Neuronal stem cell (in vitro differentiated cells): ENCODE measurements at regions not wholly inside any gene's neighbourhood (a gene's known extent, or its start where the extent isn't known, plus 50 kb on each side); places are given as distances from the start of the nearest gene placed in this dataset.

ENCODE experiments used
- DNase-seq: peaks from one replicate; pipeline ENCODE4 v3.0.0-alpha.2; 2013; ENCODE audit warnings: low spot score
- H2AFZ ChIP-seq: one replicate; pipeline ENCODE4 v1.6.1; 2013; ENCODE audit warnings: mild to moderate bottlenecking, low read length, inconsistent platforms
- H2AK5ac ChIP-seq: 2 replicates; pipeline ENCODE4 v1.6.1; 2013; ENCODE audit warnings: low read depth, mild to moderate bottlenecking, inconsistent platforms, low read length, moderate library complexity, mixed read lengths
- H2BK120ac ChIP-seq: 2 replicates; pipeline ENCODE4 v1.6.1; 2013; ENCODE audit warnings: low read depth, mild to moderate bottlenecking, inconsistent platforms, low read length, moderate library complexity, mixed read lengths
- H2BK12ac ChIP-seq: one replicate; pipeline ENCODE4 v1.6.1; 2013; ENCODE audit warnings: low read length, inconsistent platforms
- H2BK15ac ChIP-seq: 2 replicates; pipeline ENCODE4 v1.6.1; 2013; ENCODE audit warnings: mild to moderate bottlenecking, low read length, inconsistent platforms, mixed read lengths
- H2BK5ac ChIP-seq: one replicate; pipeline ENCODE4 v1.6.1; 2013; ENCODE audit warnings: inconsistent platforms, mild to moderate bottlenecking, low read length, moderate library complexity
- H3K14ac ChIP-seq: one replicate; pipeline ENCODE4 v1.6.1; 2013; ENCODE audit warnings: low read length, inconsistent platforms
- H3K18ac ChIP-seq: 2 replicates; pipeline ENCODE4 v1.6.1; 2013; ENCODE audit warnings: low read length, inconsistent platforms
- H3K23ac ChIP-seq: 2 replicates; pipeline ENCODE4 v1.6.1; 2013; ENCODE audit warnings: low read depth, mild to moderate bottlenecking, mixed read lengths, low read length, inconsistent platforms; ENCODE audit not compliant: poor library complexity
- H3K27ac ChIP-seq: replicated peaks from 3 replicates; pipeline ENCODE4 v1.5.1; 2013; ENCODE audit warnings: low read length, inconsistent platforms
- H3K27me3 ChIP-seq, 3 experiments: 2 replicates each; pipeline ENCODE4 v1.6.1; 2013; ENCODE audit warnings: low read length in 3 of 3, mild to moderate bottlenecking in 2 of 3, inconsistent platforms in 1 of 3, low read depth in 1 of 3, mixed read lengths in 1 of 3, moderate library complexity in 1 of 3; ENCODE audit not compliant: control insufficient read depth in 3 of 3, insufficient read depth in 3 of 3
- H3K36me3 ChIP-seq, 2 donors: replicated peaks in 1 of 2; 2 replicates each; pipeline ENCODE4 v1.6.1; 2013; ENCODE audit warnings: low read length in 2 of 2; ENCODE audit not compliant: control insufficient read depth in 2 of 2, insufficient read depth in 2 of 2
- H3K4ac ChIP-seq: 2 replicates; pipeline ENCODE4 v1.6.1; 2013; ENCODE audit warnings: inconsistent platforms, mild to moderate bottlenecking, low read length, moderate library complexity
- H3K4me1 ChIP-seq, 2 donors: 1 replicate in 1 of 2; 2 replicates in 1 of 2; pipeline ENCODE4 v1.6.1; 2013; ENCODE audit warnings: low read length in 2 of 2, low read depth in 1 of 2; ENCODE audit not compliant: control insufficient read depth in 2 of 2, insufficient read depth in 1 of 2
- H3K4me2 ChIP-seq: one replicate; pipeline ENCODE4 v1.6.1; 2013; ENCODE audit warnings: mild to moderate bottlenecking, low read length, inconsistent platforms; ENCODE audit not compliant: insufficient read depth, poor library complexity, severe bottlenecking
- H3K4me3 ChIP-seq, 2 donors: 2 replicates each; pipeline ENCODE4 v1.5.1; 2013; ENCODE audit warnings: low read length in 2 of 2, mild to moderate bottlenecking in 2 of 2, inconsistent platforms in 1 of 2, moderate library complexity in 1 of 2
- H3K79me1 ChIP-seq: one replicate; pipeline ENCODE4 v1.6.1; 2013; ENCODE audit warnings: low read depth, mild to moderate bottlenecking, inconsistent platforms, low read length, moderate library complexity
- H3K9ac ChIP-seq: one replicate; pipeline ENCODE4 v1.6.1; 2013; ENCODE audit warnings: mild to moderate bottlenecking, low read depth, low read length, inconsistent platforms; ENCODE audit not compliant: poor library complexity
- H3K9me3 ChIP-seq, 2 donors: replicated peaks in 1 of 2; 2 replicates each; pipeline versions ENCODE3 to v1.6.1; 2013; ENCODE audit warnings: low read length in 2 of 2, mild to moderate bottlenecking in 2 of 2, inconsistent platforms in 1 of 2, low read depth in 1 of 2, mixed read lengths in 1 of 2, moderate library complexity in 1 of 2; ENCODE audit not compliant: control insufficient read depth in 2 of 2, insufficient read depth in 1 of 2
- H4K8ac ChIP-seq: one replicate; pipeline ENCODE4 v1.6.1; 2013; ENCODE audit warnings: low read depth, mild to moderate bottlenecking, inconsistent platforms, low read length, moderate library complexity
- H4K91ac ChIP-seq: one replicate; pipeline ENCODE4 v1.6.1; 2013; ENCODE audit warnings: low read length, low read depth, mild to moderate bottlenecking, inconsistent platforms; ENCODE audit not compliant: poor library complexity
- WGBS, 2 donors: extraction: QIAGEN DNeasy Blood & Tissue Kit; methylation state at CpG; one replicate each; pipeline ENCODE4 v1.1.7; 2013; ENCODE audit warnings: missing lambda C conversion rate in 2 of 2, mixed read lengths in 1 of 2; ENCODE audit not compliant: insufficient read length in 2 of 2, insufficient replicate concordance in 1 of 2; ENCODE audit errors: extremely low coverage in 2 of 2; 5-methylcytosine and 5-hydroxymethylcytosine counted together

- Histone ChIP-seq H2AFZ (no peak overlapping the region), H3K79me1 (no peaks in the 10 kb centered on the region), H2BK5ac (no peak overlapping the region), H3K18ac (no peak overlapping the region), H3K4me3 (no peak overlapping the region), H3K4me1 (peaks cover 0 to 3% of the 10 kb centered on the region in 2 donors), H2AK5ac (no peak overlapping the region), H2BK15ac (no peak overlapping the region), H3K14ac (no peak overlapping the region), H3K4ac (no peak overlapping the region), H3K23ac (no peak overlapping the region), H3K4me2 (no peak overlapping the region), H3K36me3 (no peaks in the 10 kb centered on the region), H3K9ac (no peak overlapping the region), H2BK12ac (no peak overlapping the region), H3K9me3 (peaks cover 0 to 3% of the 10 kb centered on the region in 2 donors), H3K27me3 (peaks cover 0 to 3% (median 0%) of the 10 kb centered on the region in 3 experiments), H3K27ac (no peak overlapping the region), H2BK120ac (no peak overlapping the region), H4K8ac (no peak overlapping the region), H4K91ac (no peak overlapping the region)
- no peak for DNase-seq
- WGBS, 2 donors = no CpG with 5 or more reads among the region's 7 CpGs
Measured at GRCh38 chr10:130438861-130439260, 302.7 kb downstream of the GLRX3 start.

- H4K91ac ChIP-seq = no peak overlapping the region
- no peak overlapping the region for H3K14ac ChIP-seq
- H2BK15ac ChIP-seq = no peak overlapping the region
- WGBS, 2 donors = no CpG with 5 or more reads among the region's 6 CpGs
- no peak for DNase-seq
- H3K79me1 ChIP-seq = no peaks in the 10 kb centered on the region
- H2BK5ac ChIP-seq = no peak overlapping the region
- no peak overlapping the region for H3K4ac ChIP-seq
- H2BK12ac ChIP-seq = no peak overlapping the region
- H2AFZ ChIP-seq = no peak overlapping the region
- no peak overlapping the region for H3K9ac ChIP-seq
- no peak overlapping the region for H2BK120ac ChIP-seq
- H2AK5ac ChIP-seq = no peak overlapping the region
- H3K27ac ChIP-seq = no peak overlapping the region
- H3K4me1 ChIP-seq = peaks cover 0 to 3% of the 10 kb centered on the region in 2 donors
- H4K8ac ChIP-seq = no peak overlapping the region
- H3K4me2 ChIP-seq = no peak overlapping the region
- H3K27me3 ChIP-seq = peaks cover 0 to 3% (median 0%) of the 10 kb centered on the region in 3 experiments
- peaks cover 0 to 3% of the 10 kb centered on the region in 2 donors for H3K9me3 ChIP-seq
- peak overlapping the region; percentile 30 for H3K18ac ChIP-seq
- no peak overlapping the region for H3K4me3 ChIP-seq
- peak overlapping the region; percentile 66 for H3K23ac ChIP-seq
- no peaks in the 10 kb centered on the region for H3K36me3 ChIP-seq
Measured at GRCh38 chr10:130439766-130440165, 303.6 kb downstream of the GLRX3 start.

DNA sequence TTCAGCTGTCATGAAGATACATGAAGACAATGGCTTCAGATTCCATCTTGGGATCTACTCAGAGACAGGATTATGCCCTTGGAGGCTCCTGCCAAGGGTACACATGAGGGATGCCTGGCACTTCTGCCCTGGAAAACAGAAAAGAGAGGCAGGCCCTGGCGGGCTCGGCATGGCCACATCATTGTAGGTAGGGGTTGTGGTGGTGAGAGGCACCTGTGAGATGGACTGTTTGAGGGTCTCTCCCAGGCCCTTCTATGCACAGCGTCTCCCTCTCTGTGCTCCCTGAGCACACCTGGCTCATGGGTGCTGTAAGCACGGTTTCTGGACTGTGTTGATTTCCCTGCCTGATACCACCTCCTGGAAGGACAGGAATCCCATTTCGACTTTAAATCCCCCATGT is 304.3 kb downstream of the GLRX3 start:
- WGBS, 2 donors = no CpG with 5 or more reads among the region's 5 CpGs
- no peaks in the 10 kb centered on the region for H3K79me1 ChIP-seq
- H3K4me2 ChIP-seq = no peak overlapping the region
- no peak overlapping the region for H3K14ac ChIP-seq
- peaks cover 0 to 3% of the 10 kb centered on the region in 2 donors for H3K9me3 ChIP-seq
- no peak overlapping the region for H2BK5ac ChIP-seq
- H3K18ac ChIP-seq = no peak overlapping the region
- H3K27me3 ChIP-seq = peaks cover 0 to 3% (median 0%) of the 10 kb centered on the region in 3 experiments
- peaks cover 0 to 3% of the 10 kb centered on the region in 2 donors for H3K4me1 ChIP-seq
- no peak overlapping the region for H3K23ac ChIP-seq
- no peak overlapping the region for H3K4ac ChIP-seq
- no peak overlapping the region for H4K91ac ChIP-seq
- no peak for DNase-seq
- no peak overlapping the region for H3K27ac ChIP-seq
- H3K9ac ChIP-seq = no peak overlapping the region
- H2BK15ac ChIP-seq = no peak overlapping the region
- no peak overlapping the region for H2AFZ ChIP-seq
- no peak overlapping the region for H4K8ac ChIP-seq
- no peak overlapping the region for H2BK12ac ChIP-seq
- H2BK120ac ChIP-seq = no peak overlapping the region
- no peak overlapping the region for H3K4me3 ChIP-seq
- H2AK5ac ChIP-seq = no peak overlapping the region
- no peaks in the 10 kb centered on the region for H3K36me3 ChIP-seq

GRCh38 chr10:130440971-130441370 is 304.8 kb downstream of the GLRX3 start:
- Histone ChIP-seq H3K14ac (no peak overlapping the region), H3K27ac (no peak overlapping the region), H3K9ac (no peak overlapping the region), H4K8ac (no peak overlapping the region), H2BK15ac (no peak overlapping the region), H2BK5ac (no peak overlapping the region), H4K91ac (no peak overlapping the region), H2BK120ac (no peak overlapping the region), H3K23ac (no peak overlapping the region), H3K4me1 (peaks cover 0 to 3% of the 10 kb centered on the region in 2 donors), H3K79me1 (no peaks in the 10 kb centered on the region), H3K4ac (no peak overlapping the region), H3K9me3 (peaks cover 0 to 3% of the 10 kb centered on the region in 2 donors), H2AK5ac (no peak overlapping the region), H2AFZ (no peak overlapping the region), H2BK12ac (no peak overlapping the region), H3K27me3 (peaks cover 0 to 3% (median 0%) of the 10 kb centered on the region in 3 experiments), H3K18ac (no peak overlapping the region), H3K36me3 (no peaks in the 10 kb centered on the region), H3K4me3 (no peak overlapping the region), H3K4me2 (no peak overlapping the region)
- no peak for DNase-seq
- no CpG with 5 or more reads among the region's 14 CpGs for WGBS, 2 donors
